NCI-H510A treated with DMSO at 0.1 percent for 48 hours (cell line): ENCODE measurements at regions not wholly inside any gene's neighbourhood (a gene's known extent, or its start where the extent isn't known, plus 50 kb on each side); places are given as distances from the start of the nearest gene placed in this dataset.
A peak's percentile ranks its signal among the peaks of the same experiment; 100 is the strongest.
"Not testable (repeated sequence)": the region's sequence is repeated elsewhere in the genome, so short reads cannot be mapped to it uniquely, and the experiment has no call there.

Source experiments
- DNase-seq: peaks from one replicate; lab custom pipeline; 2025; lab: John Stamatoyannopoulos, UW

DNA sequence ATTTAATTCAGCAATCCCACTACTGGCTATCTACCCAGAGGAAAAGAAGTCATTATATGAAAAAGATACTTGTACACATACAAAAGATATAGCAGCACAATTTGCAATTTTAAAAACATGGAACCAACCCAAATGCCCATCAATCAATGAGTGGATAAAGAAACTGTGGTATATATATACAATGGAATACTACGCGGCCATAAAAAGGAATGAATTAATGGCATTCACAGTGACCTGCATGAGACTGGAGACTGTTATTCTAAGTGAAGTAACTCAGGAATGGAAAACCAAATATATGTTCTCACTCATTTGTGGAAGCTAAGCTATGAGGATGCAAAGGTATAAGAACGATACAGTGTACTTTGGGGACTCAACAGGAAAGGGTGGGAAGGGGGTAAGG is 102.8 kb upstream of the KCNMA1 start:
- DNase-seq = not testable (repeated sequence)

DNA sequence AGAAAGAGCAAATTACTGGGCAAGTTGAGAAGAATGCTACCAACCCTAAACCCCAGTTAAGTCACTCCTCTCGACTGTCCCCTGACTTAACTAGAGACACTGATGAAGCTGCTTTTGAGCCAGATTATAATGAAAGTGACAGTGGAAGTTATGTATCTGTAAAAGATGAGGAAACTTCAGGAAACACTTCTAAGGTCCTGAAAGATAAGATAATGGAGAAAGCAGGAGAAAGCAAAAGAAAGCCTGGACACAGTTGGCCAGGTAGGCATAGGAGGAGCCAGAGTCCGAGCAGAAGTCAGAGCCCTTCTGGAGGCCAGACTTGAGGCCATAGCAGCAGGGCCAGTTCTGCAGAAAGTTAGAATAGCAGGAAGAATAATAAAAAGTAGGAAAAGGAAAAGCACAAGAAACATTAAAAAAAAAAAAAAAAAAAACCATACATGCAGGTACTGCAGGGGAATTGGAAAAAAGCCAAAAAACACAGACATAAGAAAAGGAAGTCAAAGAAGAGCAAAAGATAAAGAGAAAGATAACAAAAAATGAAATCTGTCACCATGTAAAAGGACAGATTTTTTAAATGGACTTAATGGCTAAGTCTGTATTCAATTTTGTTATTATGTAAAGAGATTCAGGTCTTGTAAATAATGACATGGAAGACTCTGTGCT is 101.0 kb upstream of the KCNMA1 start:
- DNase-seq = no peak

DNA sequence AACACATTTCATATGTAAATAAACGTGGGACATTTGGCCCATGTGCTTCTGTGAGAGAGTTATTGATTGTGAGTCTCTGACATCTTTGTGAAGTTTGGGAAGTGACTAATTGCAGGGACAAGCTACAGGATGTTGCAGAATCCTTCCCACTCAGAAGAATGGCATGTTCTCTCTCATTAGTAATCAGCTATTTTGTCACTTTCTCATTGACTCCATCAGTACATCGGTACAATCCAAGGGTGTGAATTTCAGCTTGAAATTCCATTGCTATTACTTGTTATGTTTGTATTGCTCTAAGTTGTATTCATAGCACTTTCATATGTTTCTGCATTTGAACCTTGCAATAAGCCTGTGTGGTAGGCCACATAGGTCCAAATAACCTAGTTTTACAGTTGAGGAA is 100.0 kb upstream of the KCNMA1 start:
- DNase-seq = no peak

- not testable (repeated sequence) for DNase-seq
Measured at GRCh38 chr10:77735136-77735535, 97.5 kb upstream of the KCNMA1 start.

DNA sequence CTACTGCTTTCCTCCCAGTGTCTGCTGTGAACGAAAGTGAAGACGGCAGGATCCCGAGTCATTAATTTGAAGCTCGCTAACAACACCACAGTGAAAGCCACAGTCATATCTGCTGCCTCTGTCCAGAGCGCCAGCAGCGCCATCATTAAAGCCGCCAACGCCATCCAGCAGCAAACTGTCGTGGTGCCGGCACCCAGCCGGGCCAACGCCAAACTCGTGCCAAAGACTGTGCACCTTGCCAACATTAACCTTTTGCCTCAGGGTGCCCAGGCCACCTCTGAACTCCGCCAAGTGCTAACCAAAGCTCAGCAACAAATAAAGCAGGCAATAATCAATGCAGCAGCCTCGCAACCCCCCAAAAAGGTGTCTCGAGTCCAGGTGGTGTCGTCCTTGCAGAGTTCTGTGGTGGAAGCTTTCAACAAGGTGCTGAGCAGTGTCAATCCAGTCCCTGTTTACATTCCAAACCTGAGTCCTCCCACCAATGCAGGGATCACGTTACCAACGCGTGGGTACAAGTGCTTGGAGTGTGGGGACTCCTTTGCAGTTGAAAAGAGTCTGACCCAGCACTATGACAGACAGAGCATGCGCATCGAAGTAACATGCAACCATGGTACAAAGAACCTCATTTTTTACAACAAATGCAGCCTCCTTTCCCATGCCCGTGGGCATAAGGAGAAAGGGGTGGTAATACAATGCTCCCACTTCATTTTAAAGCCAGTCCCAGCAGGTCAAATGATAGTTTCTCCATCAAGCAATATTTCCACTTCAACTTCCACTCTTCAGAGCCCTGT is 94.8 kb upstream of the KCNMA1 start:
- no peak for DNase-seq

DNA sequence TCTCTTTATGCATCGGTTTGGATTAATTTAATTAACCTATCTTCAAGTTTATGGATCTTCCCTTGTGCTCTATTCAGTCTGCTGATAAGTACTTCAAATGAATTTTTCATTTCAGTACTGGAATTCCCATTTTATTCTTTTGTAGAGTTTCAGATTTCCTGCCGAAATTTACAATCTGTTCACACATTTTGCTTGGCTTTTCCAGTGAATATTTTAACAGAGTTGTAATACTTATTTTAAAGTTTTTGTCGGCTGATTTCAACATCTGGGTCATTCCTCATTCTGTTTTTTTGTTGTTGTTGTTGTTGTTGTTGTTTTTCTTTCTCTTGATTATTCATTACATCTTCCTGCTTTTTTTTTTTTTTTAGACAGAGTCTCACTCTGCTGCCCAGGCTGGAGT is 89.9 kb upstream of the KCNMA1 start:
- no peak for DNase-seq

GRCh38 chr10:77726732-77727131 is 89.1 kb upstream of the KCNMA1 start:
- DNase-seq = no peak

DNA sequence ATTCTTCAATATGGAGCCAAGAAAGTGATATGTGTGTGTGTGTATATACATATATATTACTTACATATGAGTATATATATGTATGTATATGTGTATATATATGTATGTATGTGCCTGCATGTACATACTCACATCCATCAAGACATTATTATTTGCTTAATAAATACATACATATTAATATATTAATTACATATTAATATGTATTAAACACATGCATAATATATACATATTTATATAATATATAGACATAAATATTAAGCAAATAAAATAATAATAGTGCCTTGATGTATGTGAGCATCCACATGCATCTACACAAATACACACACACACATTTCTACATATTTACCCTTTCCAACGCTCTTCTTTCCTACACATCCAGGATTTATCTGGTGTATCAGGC is 88.7 kb upstream of the KCNMA1 start:
- DNase-seq = no peak

GRCh38 chr10:77724820-77725219 is 87.2 kb upstream of the KCNMA1 start:
- no peak for DNase-seq

DNA sequence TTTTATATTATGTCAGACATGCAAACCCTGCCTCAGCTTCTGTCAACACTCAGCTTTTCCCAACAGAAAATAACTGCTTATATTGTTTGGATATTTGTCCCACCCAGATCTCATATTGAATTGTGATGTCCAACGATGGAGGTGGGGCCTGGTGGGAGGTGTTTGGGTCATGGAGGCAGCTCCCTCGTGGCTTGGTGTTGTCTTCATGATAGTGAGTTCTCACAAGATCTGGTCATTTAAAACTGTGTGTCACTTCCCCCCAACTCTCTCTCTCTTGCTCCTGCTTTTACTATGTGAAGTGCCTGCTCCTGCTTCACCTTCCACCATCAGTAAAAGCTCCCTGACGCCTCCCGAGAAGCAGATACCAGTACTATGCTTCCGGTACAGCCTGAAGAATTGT is 85.8 kb upstream of the KCNMA1 start:
- DNase-seq = no peak

DNA sequence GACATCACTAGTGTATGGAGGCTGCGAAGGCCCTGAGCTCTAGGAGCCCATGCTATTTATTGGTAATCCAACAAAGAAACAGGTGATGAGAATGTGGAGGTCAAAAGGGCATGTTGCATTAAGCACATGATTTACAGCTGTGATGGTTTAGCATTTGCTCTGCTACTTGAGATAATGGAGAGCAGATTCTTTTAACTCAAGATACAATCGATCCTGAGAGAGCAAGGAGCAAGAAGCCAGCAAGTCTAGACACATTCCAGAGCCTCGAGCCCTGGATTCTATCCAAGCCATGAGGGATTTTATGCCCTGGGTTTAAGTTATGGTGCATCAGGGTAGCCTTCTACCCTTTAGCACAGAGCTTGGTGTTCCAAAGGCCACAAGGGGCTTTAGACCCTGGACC is 85.3 kb upstream of the KCNMA1 start:
- not testable (repeated sequence) for DNase-seq

- DNase-seq = no peak
Measured at GRCh38 chr10:77721815-77722214, 84.2 kb upstream of the KCNMA1 start.

GRCh38 chr10:77718957-77719356 is 81.3 kb upstream of the KCNMA1 start:
- DNase-seq = no peak

- DNase-seq = not testable (repeated sequence)
Measured at GRCh38 chr10:77718312-77718711, 80.7 kb upstream of the KCNMA1 start.

GRCh38 chr10:77717336-77717735 is 79.7 kb upstream of the KCNMA1 start:
- DNase-seq = no peak

- no peak for DNase-seq
Measured at GRCh38 chr10:77716458-77717317, 79.1 kb upstream of the KCNMA1 start.

DNA sequence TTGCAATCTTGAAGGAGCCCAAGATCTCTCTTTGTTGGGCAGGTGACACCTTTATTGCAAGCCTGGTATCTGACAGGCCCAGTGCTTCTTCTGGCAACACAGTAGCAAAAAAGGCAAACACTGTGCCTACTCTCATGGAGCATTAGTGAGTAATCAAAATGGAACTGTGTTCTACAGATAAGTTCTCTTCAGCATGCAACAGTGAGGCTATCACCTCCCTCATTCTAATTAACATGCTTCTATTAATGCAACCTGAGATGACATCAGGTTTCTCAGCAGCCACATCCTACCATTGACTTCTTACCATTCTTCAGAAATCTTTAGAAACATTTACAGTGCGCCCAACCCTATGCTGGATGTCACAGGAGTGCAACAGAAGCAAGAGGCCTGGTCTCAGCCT is 77.9 kb upstream of the KCNMA1 start:
- DNase-seq = no peak

- peak; percentile 39 for DNase-seq
Measured at GRCh38 chr10:77715088-77715487, 77.5 kb upstream of the KCNMA1 start.

DNA sequence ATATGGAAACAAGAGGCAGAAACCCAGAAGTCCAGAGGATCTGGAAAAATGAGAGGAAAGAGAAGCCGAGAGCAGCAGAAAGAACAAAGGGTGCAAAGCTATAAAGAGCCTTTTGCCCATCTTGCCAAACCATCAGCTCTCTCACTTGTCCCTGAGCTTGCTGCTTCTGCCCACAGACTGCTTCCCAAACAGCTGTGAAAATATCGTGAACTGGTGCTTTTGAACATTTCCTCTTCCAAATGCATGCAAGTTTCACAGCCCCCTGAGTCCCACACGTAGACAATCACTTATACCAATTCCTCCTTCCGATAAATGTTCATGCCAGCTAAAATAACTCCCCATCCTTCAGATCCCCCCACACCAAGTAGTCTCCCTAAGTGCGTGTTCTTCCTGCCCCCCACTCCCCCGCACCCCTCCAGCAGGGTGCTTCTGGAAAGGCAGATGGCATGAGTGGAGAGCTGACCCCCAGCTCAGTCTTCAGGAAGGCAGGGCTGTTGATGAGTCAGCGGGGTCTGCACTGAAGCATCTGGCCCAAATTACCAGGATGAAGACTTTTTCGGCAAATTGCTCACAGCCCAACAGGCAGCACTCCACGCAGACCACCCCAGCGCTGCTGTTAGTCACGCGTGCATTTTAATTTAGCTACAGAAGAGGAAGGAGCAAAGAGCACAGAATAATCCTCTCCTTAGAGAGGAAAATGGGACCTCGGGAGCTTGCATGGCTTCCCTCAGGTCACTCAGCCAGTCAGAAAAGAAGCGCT is 76.1 kb upstream of the KCNMA1 start:
- DNase-seq = no peak

DNA sequence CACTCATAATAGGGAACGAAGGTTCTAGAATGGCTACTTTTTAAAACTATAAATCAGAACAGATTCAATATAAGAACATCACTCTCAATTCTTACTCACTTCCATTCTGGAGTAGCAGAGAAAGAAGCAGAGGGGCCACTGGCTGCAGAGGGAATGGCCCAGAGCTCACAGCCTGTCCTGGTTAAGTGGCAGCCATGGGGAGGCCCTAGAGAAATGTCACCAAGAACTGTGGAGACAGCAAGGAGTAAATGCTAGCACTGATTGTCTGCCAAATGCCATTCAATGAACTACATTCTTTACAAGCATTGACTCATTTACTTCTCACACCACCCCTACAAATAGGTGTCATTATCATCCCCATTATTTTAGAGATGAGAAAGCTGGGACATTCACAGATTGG is 74.6 kb upstream of the KCNMA1 start:
- no peak for DNase-seq

- no peak for DNase-seq
Measured at GRCh38 chr10:77711683-77712049, 74.1 kb upstream of the KCNMA1 start.
